ENCODE measurements at regions not wholly inside any gene's neighbourhood (a gene's known extent, or its start where the extent isn't known, plus 50 kb on each side); places are given as distances from the start of the nearest gene placed in this dataset.

- TF ChIP-seq POLR2A (IDR thresholded peaks at IDR 0.05): no peak
- no peak for TF ChIP-seq POLR2AphosphoS5 (IDR thresholded peaks at IDR 0.05)
- no peak for TF ChIP-seq EP300 (IDR thresholded peaks at IDR 0.05; ENCODE audit: low read depth)
- TF ChIP-seq CTCF (IDR thresholded peaks at IDR 0.05): no peak
- Histone ChIP-seq H3K4me1 (peaks cover 0 to 31% (median 4%) of the 10 kb centered on the region in 4 donors), H3K4me3 (no peak overlapping the region), H3K27me3 (no peaks in the 10 kb centered on the region), H3K27ac (no peak overlapping the region), H3K36me3 (no peaks in the 10 kb centered on the region), H3K9me3 (no peaks in the 10 kb centered on the region)
- in situ Hi-C loops (cut with MboI; ENCODE audit: low pct_ligation_motif_present in 1 of 4, low pct_unique_long_range_greater_than_20kb in 1 of 4, low sequenced_read_pairs in 3 of 4): no loop called here
- no peak for DNase-seq
- 40 to 48% methylated on average over 1 of the region's 1 CpG for WGBS, 2 donors (ENCODE audit: low coverage in 1 of 2)
- intact Hi-C loops (cut with DNase I; ENCODE audit: low total_unique reads): no loop called here
Observed at GRCh38 chr6:150658421-150658820, 58.7 kb downstream of the PLEKHG1 start.

- 47 to 61% methylated on average over 3 to 6 of the region's 6 CpGs for WGBS, 2 donors (ENCODE audit: low coverage in 1 of 2)
- no peaks in the 10 kb centered on the region for H3K27me3 ChIP-seq
- H3K27ac ChIP-seq: no peak overlapping the region
- no peak overlapping the region for H3K4me3 ChIP-seq
- H3K9me3 ChIP-seq: no peaks in the 10 kb centered on the region
- peaks cover 0 to 27% (median 2%) of the 10 kb centered on the region in 4 donors for H3K4me1 ChIP-seq
- intact Hi-C loops (cut with DNase I; ENCODE audit: low total_unique reads): no loop called here
- no peaks in the 10 kb centered on the region for H3K36me3 ChIP-seq
- in situ Hi-C loops (cut with MboI; ENCODE audit: low pct_ligation_motif_present in 1 of 4, low pct_unique_long_range_greater_than_20kb in 1 of 4, low sequenced_read_pairs in 3 of 4): no loop called here
- no peak for TF ChIP-seq POLR2A (IDR thresholded peaks at IDR 0.05)
- TF ChIP-seq CTCF (IDR thresholded peaks at IDR 0.05): no peak
- no peak for TF ChIP-seq EP300 (IDR thresholded peaks at IDR 0.05; ENCODE audit: low read depth)
- no peak for TF ChIP-seq POLR2AphosphoS5 (IDR thresholded peaks at IDR 0.05)
- DNase-seq: peak; percentile 27
Observed at GRCh38 chr6:150659046-150659763, 59.5 kb downstream of the PLEKHG1 start.

- intact Hi-C loops (cut with DNase I; ENCODE audit: low total_unique reads) (no loop called here), in situ Hi-C loops (cut with MboI; ENCODE audit: low pct_ligation_motif_present in 1 of 4, low pct_unique_long_range_greater_than_20kb in 1 of 4, low sequenced_read_pairs in 3 of 4) (no loop called here)
- H3K36me3 ChIP-seq: no peaks in the 10 kb centered on the region
- 76 to 81% methylated on average over 4 of the region's 4 CpGs for WGBS, 2 donors (ENCODE audit: low coverage in 1 of 2)
- no peaks in the 10 kb centered on the region for H3K9me3 ChIP-seq
- H3K4me3 ChIP-seq: no peak overlapping the region
- DNase-seq: no peak
- H3K27me3 ChIP-seq: no peaks in the 10 kb centered on the region
- H3K27ac ChIP-seq: no peak overlapping the region
- H3K4me1 ChIP-seq: peaks cover 0 to 22% (median 2%) of the 10 kb centered on the region in 4 donors
- TF ChIP-seq POLR2AphosphoS5 (IDR thresholded peaks at IDR 0.05) (no peak), CTCF (IDR thresholded peaks at IDR 0.05) (no peak), POLR2A (IDR thresholded peaks at IDR 0.05) (no peak), EP300 (IDR thresholded peaks at IDR 0.05; ENCODE audit: low read depth) (no peak)
Observed at GRCh38 chr6:150661216-150662007, 61.7 kb downstream of the PLEKHG1 start.

- 73 to 82% methylated on average over 5 of the region's 5 CpGs for WGBS, 2 donors (ENCODE audit: low coverage in 1 of 2)
- Histone ChIP-seq H3K9me3 (no peaks in the 10 kb centered on the region), H3K27ac (no peak overlapping the region), H3K4me3 (no peak overlapping the region), H3K4me1 (peaks cover under 1 to 26% (median 6%) of the 10 kb centered on the region in 4 donors), H3K36me3 (no peaks in the 10 kb centered on the region), H3K27me3 (no peaks in the 10 kb centered on the region)
- intact Hi-C loops (cut with DNase I; ENCODE audit: low total_unique reads): no loop called here
- DNase-seq: no peak
- no peak for TF ChIP-seq CTCF (IDR thresholded peaks at IDR 0.05)
- TF ChIP-seq POLR2AphosphoS5 (IDR thresholded peaks at IDR 0.05): no peak
- no peak for TF ChIP-seq EP300 (IDR thresholded peaks at IDR 0.05; ENCODE audit: low read depth)
- no peak for TF ChIP-seq POLR2A (IDR thresholded peaks at IDR 0.05)
- in situ Hi-C loops (cut with MboI; ENCODE audit: low pct_ligation_motif_present in 1 of 4, low pct_unique_long_range_greater_than_20kb in 1 of 4, low sequenced_read_pairs in 3 of 4): no loop called here
Observed at GRCh38 chr6:150662814-150663213, 63.1 kb downstream of the PLEKHG1 start.
